Thyroid gland (tissue), 4 donors: ENCODE measurements at regions not wholly inside any gene's neighbourhood (a gene's known extent, or its start where the extent isn't known, plus 50 kb on each side); places are given as distances from the start of the nearest gene placed in this dataset.

ENCODE experiments used
- CTCF ChIP-seq, 6 experiments: fragments of 200-600 bp in 3 of 6; fragments of 450-650 bp in 3 of 6; sonication (generic) in 3 of 6; IDR thresholded peaks; one replicate each; pipeline ENCODE4 v1.5.1; 2016 to 2019; ENCODE audit warnings: antibody characterized with exemption in 6 of 6, mild to moderate bottlenecking in 2 of 6, inconsistent platforms in 1 of 6, moderate library complexity in 1 of 6
- POLR2A ChIP-seq, 2 donors: fragments of 450-650 bp; IDR thresholded peaks; one replicate each; pipeline ENCODE4 v1.6.1; 2017; ENCODE audit warnings: antibody characterized with exemption in 2 of 2, mild to moderate bottlenecking in 2 of 2, moderate library complexity in 1 of 2

GRCh38 chr6:77363702-77364101 lies 99.6 kb downstream of the HTR1B start:
- no peak for TF ChIP-seq CTCF (IDR thresholded peaks at IDR 0.05)
- TF ChIP-seq POLR2A (IDR thresholded peaks at IDR 0.05): no peak
